SK-N-SH (cell line): ENCODE measurements at regions not wholly inside any gene's neighbourhood (a gene's known extent, or its start where the extent isn't known, plus 50 kb on each side); places are given as distances from the start of the nearest gene placed in this dataset.

Experiments
- CTCF ChIA-PET: fragments of 300-600, 350-600 bp; formaldehyde crosslinking; extraction: SDS; loops from one replicate; lab custom pipeline; 2021; lab: Yijun Ruan, JAX
- POLR2A ChIA-PET: fragments of 350-600 bp; sonication (Branson Sonifier 250); formaldehyde crosslinking; extraction: SDS; loops from one replicate; lab custom pipeline; 2020; ENCODE audit warnings: antibody characterized with exemption, inconsistent platforms; lab: Yijun Ruan, JAX
- DNase-seq: peaks from one replicate; pipeline ENCODE4 v3.0.0; 2012
- H2AFZ ChIP-seq: fragments of 200-600 bp; sonication (generic); 2 replicates; pipeline ENCODE4 v1.8.1; 2016; ENCODE audit warnings: antibody characterized with exemption, mild to moderate bottlenecking, low read depth
- H3F3A ChIP-seq: fragments of 200-600 bp; sonication (generic); replicated peaks from 2 replicates; pipeline ENCODE3; 2016; ENCODE audit warnings: antibody characterized with exemption, mild to moderate bottlenecking; ENCODE audit not compliant: insufficient read depth
- H3K27ac ChIP-seq, 2 experiments: fragments of 200-500 bp in 1 of 2; fragments of 200-600 bp in 1 of 2; sonication (Bioruptor generic) in 1 of 2; sonication (generic), shearing (Covaris generic) in 1 of 2; 2 replicates each; pipeline versions ENCODE4 v1.5.1 to v1.6.1; 2014 to 2016; ENCODE audit warnings: low read depth in 2 of 2, inconsistent platforms in 1 of 2, low read length in 1 of 2, mild to moderate bottlenecking in 1 of 2, mixed read lengths in 1 of 2
- H3K27me3 ChIP-seq: fragments of 200-600 bp; sonication (generic), shearing (Covaris generic); 2 replicates; pipeline ENCODE4 v1.6.1; 2016; ENCODE audit warnings: mixed run types; ENCODE audit not compliant: insufficient read depth
- H3K36me3 ChIP-seq, 2 experiments: fragments of 200-500 bp in 1 of 2; fragments of 200-600 bp in 1 of 2; sonication (Bioruptor generic) in 1 of 2; sonication (generic) in 1 of 2; replicated peaks in 1 of 2; 2 replicates each; pipeline versions ENCODE3 to v1.5.1; 2014 to 2016; ENCODE audit warnings: low read length in 1 of 2, mild to moderate bottlenecking in 1 of 2; ENCODE audit not compliant: insufficient read depth in 2 of 2, control insufficient read depth in 1 of 2
- H3K4me1 ChIP-seq, 2 experiments: fragments of 200-500 bp in 1 of 2; fragments of 200-600 bp in 1 of 2; sonication (Bioruptor generic) in 1 of 2; sonication (generic), shearing (Covaris generic) in 1 of 2; 2 replicates each; pipeline versions ENCODE4 v1.5.1 to v1.6.1; 2014 to 2016; ENCODE audit warnings: low read depth in 1 of 2, low read length in 1 of 2, mixed run types in 1 of 2; ENCODE audit not compliant: insufficient read depth in 2 of 2, control insufficient read depth in 1 of 2
- H3K4me2 ChIP-seq: fragments of 200-600 bp; sonication (generic), shearing (Covaris generic); 2 replicates; pipeline ENCODE4 v1.6.1; 2017; ENCODE audit warnings: mixed run types
- H3K4me3 ChIP-seq, 2 experiments: fragments of 200-500 bp in 1 of 2; fragments of 200-600 bp in 1 of 2; sonication (Bioruptor generic) in 1 of 2; sonication (generic), shearing (Covaris generic) in 1 of 2; 2 replicates each; pipeline versions ENCODE4 v1.5.1 to v1.8.1; 2014 to 2016; ENCODE audit warnings: low read depth in 2 of 2, inconsistent platforms in 1 of 2, low read length in 1 of 2, mild to moderate bottlenecking in 1 of 2, mixed read lengths in 1 of 2, moderate library complexity in 1 of 2
- H3K79me2 ChIP-seq: fragments of 200-600 bp; sonication (generic); 2 replicates; pipeline ENCODE4 v1.8.1; 2017; ENCODE audit warnings: mild to moderate bottlenecking; ENCODE audit not compliant: insufficient read depth
- H3K9ac ChIP-seq: fragments of 200-600 bp; sonication (generic); 2 replicates; pipeline ENCODE4 v1.6.1; 2017; ENCODE audit warnings: mixed run types
- H3K9me2 ChIP-seq: fragments of 200-600 bp; sonication (generic); 2 replicates; pipeline ENCODE4 v1.6.1; 2017; ENCODE audit warnings: mixed run types
- H3K9me3 ChIP-seq: fragments of 200-600 bp; sonication (generic); 2 replicates; pipeline ENCODE4 v1.6.1; 2017; ENCODE audit warnings: mixed run types, mild to moderate bottlenecking, moderate library complexity
- H4K20me1 ChIP-seq: fragments of 200-600 bp; sonication (generic); 2 replicates; pipeline ENCODE4 v1.6.1; 2017; ENCODE audit warnings: mild to moderate bottlenecking, mixed run types; ENCODE audit not compliant: insufficient read depth
- FOSL2 ChIP-seq: IDR thresholded peaks from 2 replicates; pipeline ENCODE4 v1.4.0; 2012; ENCODE audit warnings: low read depth, mild to moderate bottlenecking, moderate library complexity, borderline replicate concordance
- GATA2 ChIP-seq: sonication (generic); formaldehyde crosslinking; IDR thresholded peaks from 2 replicates; pipeline ENCODE4 v1.5.0; 2020; ENCODE audit warnings: mild to moderate bottlenecking, missing genetic modification reagents
- JUND ChIP-seq: IDR thresholded peaks from 2 replicates; pipeline ENCODE4 v1.4.0; 2012
- NFIC ChIP-seq: IDR thresholded peaks from 2 replicates; pipeline ENCODE4 v1.4.0; 2012; ENCODE audit warnings: borderline replicate concordance
- NRF1 ChIP-seq: IDR thresholded peaks from 2 replicates; pipeline ENCODE4 v1.6.1; 2012; ENCODE audit warnings: low read depth, mild to moderate bottlenecking, low read length
- POLR2AphosphoS5 ChIP-seq: IDR thresholded peaks from 2 replicates; pipeline ENCODE4 v1.6.1; 2012; ENCODE audit warnings: low read depth, low read length
- RCOR1 ChIP-seq: fragments of 150-350 bp; IDR thresholded peaks from 2 replicates; pipeline ENCODE4 v1.6.1; 2017; ENCODE audit warnings: antibody characterized with exemption, low read length
- SIN3A ChIP-seq: IDR thresholded peaks from 2 replicates; pipeline ENCODE4 v1.6.1; 2012; ENCODE audit warnings: low read depth, mild to moderate bottlenecking, low read length, moderate library complexity, borderline replicate concordance
- TAF1 ChIP-seq: IDR thresholded peaks from 2 replicates; pipeline ENCODE4 v1.6.1; 2012; ENCODE audit warnings: low read depth, mild to moderate bottlenecking, low read length, moderate library complexity, borderline replicate concordance
- TEAD4 ChIP-seq: IDR thresholded peaks from 2 replicates; pipeline ENCODE4 v1.4.0; 2012; ENCODE audit warnings: mild to moderate bottlenecking, borderline replicate concordance; ENCODE audit not compliant: insufficient read depth
- YY1 ChIP-seq: IDR thresholded peaks from 2 replicates; pipeline ENCODE4 v1.4.0; 2012; ENCODE audit warnings: low read depth, mild to moderate bottlenecking
- WGBS: methylation state at CpG from one replicate; pipeline ENCODE4 v1.1.6; 2017; ENCODE audit warnings: low lambda C conversion rate; 5-methylcytosine and 5-hydroxymethylcytosine counted together
- TF ChIP-seq, protein P1 (sequence below): fragments of 150-350 bp; IDR thresholded peaks from 2 replicates; pipeline ENCODE4 v1.6.1; 2016; ENCODE audit warnings: mild to moderate bottlenecking, low read depth, low read length
- TF ChIP-seq, protein P2 (sequence below): IDR thresholded peaks from 2 replicates; pipeline ENCODE4 v1.4.0; 2012; ENCODE audit warnings: low read depth, borderline replicate concordance
- TF ChIP-seq, protein P3 (sequence below): IDR thresholded peaks from 2 replicates; pipeline ENCODE4 v1.6.1; 2012; ENCODE audit warnings: mild to moderate bottlenecking, low read depth, low read length, moderate library complexity
- TF ChIP-seq, protein P4 (sequence below): IDR thresholded peaks from 2 replicates; pipeline ENCODE4; 2012
- TF ChIP-seq, protein P5 (sequence below): IDR thresholded peaks from 2 replicates; pipeline ENCODE4 v1.4.0; 2012; ENCODE audit warnings: low read depth

DNA sequence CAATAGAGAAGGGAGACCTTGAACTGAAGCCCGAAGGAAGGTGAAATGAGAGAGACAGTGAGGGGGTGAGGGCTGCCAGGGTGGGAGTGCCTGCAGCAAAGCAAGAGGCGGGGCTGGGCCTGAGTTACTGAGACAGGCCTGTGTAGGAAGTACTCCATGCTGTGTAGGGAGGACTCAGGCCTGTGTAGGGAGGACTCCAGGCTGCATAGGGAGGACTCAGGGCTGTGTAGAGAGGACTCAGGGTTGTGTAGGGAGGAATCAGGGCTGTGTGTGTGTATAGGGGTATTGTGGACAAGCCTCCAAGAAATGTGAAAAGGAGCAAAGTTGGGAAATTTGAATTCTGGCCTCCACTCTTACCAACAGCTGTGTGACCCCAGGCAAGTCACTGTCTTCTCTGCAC lies 133.8 kb upstream of the CACNA1E start:
- no peak for DNase-seq
- TF ChIP-seq NRF1 (no peak), NFIC (no peak), RCOR1 (no peak), JUND (no peak), YY1 (no peak), TAF1 (no peak), POLR2AphosphoS5 (no peak), TEAD4 (no peak), GATA2 (CRISPR knock-in tag) (no peak), FOSL2 (no peak), SIN3A (no peak)
- TF ChIP-seq, protein P1, sequence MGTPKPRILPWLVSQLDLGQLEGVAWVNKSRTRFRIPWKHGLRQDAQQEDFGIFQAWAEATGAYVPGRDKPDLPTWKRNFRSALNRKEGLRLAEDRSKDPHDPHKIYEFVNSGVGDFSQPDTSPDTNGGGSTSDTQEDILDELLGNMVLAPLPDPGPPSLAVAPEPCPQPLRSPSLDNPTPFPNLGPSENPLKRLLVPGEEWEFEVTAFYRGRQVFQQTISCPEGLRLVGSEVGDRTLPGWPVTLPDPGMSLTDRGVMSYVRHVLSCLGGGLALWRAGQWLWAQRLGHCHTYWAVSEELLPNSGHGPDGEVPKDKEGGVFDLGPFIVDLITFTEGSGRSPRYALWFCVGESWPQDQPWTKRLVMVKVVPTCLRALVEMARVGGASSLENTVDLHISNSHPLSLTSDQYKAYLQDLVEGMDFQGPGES: no peak
- TF ChIP-seq, protein P2, sequence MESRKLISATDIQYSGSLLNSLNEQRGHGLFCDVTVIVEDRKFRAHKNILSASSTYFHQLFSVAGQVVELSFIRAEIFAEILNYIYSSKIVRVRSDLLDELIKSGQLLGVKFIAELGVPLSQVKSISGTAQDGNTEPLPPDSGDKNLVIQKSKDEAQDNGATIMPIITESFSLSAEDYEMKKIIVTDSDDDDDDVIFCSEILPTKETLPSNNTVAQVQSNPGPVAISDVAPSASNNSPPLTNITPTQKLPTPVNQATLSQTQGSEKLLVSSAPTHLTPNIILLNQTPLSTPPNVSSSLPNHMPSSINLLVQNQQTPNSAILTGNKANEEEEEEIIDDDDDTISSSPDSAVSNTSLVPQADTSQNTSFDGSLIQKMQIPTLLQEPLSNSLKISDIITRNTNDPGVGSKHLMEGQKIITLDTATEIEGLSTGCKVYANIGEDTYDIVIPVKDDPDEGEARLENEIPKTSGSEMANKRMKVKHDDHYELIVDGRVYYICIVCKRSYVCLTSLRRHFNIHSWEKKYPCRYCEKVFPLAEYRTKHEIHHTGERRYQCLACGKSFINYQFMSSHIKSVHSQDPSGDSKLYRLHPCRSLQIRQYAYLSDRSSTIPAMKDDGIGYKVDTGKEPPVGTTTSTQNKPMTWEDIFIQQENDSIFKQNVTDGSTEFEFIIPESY: no peak
- TF ChIP-seq, protein P3, sequence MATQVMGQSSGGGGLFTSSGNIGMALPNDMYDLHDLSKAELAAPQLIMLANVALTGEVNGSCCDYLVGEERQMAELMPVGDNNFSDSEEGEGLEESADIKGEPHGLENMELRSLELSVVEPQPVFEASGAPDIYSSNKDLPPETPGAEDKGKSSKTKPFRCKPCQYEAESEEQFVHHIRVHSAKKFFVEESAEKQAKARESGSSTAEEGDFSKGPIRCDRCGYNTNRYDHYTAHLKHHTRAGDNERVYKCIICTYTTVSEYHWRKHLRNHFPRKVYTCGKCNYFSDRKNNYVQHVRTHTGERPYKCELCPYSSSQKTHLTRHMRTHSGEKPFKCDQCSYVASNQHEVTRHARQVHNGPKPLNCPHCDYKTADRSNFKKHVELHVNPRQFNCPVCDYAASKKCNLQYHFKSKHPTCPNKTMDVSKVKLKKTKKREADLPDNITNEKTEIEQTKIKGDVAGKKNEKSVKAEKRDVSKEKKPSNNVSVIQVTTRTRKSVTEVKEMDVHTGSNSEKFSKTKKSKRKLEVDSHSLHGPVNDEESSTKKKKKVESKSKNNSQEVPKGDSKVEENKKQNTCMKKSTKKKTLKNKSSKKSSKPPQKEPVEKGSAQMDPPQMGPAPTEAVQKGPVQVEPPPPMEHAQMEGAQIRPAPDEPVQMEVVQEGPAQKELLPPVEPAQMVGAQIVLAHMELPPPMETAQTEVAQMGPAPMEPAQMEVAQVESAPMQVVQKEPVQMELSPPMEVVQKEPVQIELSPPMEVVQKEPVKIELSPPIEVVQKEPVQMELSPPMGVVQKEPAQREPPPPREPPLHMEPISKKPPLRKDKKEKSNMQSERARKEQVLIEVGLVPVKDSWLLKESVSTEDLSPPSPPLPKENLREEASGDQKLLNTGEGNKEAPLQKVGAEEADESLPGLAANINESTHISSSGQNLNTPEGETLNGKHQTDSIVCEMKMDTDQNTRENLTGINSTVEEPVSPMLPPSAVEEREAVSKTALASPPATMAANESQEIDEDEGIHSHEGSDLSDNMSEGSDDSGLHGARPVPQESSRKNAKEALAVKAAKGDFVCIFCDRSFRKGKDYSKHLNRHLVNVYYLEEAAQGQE: no peak
- TF ChIP-seq, protein P4, sequence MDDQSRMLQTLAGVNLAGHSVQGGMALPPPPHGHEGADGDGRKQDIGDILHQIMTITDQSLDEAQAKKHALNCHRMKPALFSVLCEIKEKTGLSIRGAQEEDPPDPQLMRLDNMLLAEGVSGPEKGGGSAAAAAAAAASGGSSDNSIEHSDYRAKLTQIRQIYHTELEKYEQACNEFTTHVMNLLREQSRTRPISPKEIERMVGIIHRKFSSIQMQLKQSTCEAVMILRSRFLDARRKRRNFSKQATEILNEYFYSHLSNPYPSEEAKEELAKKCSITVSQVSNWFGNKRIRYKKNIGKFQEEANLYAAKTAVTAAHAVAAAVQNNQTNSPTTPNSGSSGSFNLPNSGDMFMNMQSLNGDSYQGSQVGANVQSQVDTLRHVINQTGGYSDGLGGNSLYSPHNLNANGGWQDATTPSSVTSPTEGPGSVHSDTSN: no peak
- TF ChIP-seq, protein P5, sequence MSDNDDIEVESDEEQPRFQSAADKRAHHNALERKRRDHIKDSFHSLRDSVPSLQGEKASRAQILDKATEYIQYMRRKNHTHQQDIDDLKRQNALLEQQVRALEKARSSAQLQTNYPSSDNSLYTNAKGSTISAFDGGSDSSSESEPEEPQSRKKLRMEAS: no peak
- 9% methylated on average over 2 of the region's 2 CpGs for WGBS
- H3K79me2 ChIP-seq: no peaks in the 10 kb centered on the region
- no peaks in the 10 kb centered on the region for H3K9me3 ChIP-seq
- ChIA-PET CTCF (no interaction called here), POLR2A (no interaction called here)
- no peak overlapping the region for H3K9ac ChIP-seq
- H3K36me3 ChIP-seq: no peaks in the 10 kb centered on the region
- no peaks in the 10 kb centered on the region for H3K4me1 ChIP-seq
- no peaks in the 10 kb centered on the region for H3K27me3 ChIP-seq
- H4K20me1 ChIP-seq: no peaks in the 10 kb centered on the region
- H3K27ac ChIP-seq: no peak overlapping the region
- no peak overlapping the region for H2AFZ ChIP-seq
- H3F3A ChIP-seq: no peaks in the 10 kb centered on the region
- H3K4me3 ChIP-seq: no peak overlapping the region
- no peaks in the 10 kb centered on the region for H3K9me2 ChIP-seq
- no peak overlapping the region for H3K4me2 ChIP-seq
